K562 (cell line): ENCODE measurements at regions not wholly inside any gene's neighbourhood (a gene's known extent, or its start where the extent isn't known, plus 50 kb on each side); places are given as distances from the start of the nearest gene placed in this dataset.

Source experiments
- ATAC-seq: fragments of 200-7000 bp; cut with Tn5 transposase; 3 replicates; pipeline ENCODE4 v1.9.1; 2020; ENCODE audit warnings: moderate library complexity
- BruUV-seq: library from RNA; stranded (reverse); fragments of 400-500 nt; replicated peaks from 2 replicates; lab custom pipeline; 2021; lab: Mats Ljungman, UMichigan
- CTCF ChIA-PET: fragments of 300-600 bp; formaldehyde crosslinking; extraction: SDS; loops from one replicate; lab custom pipeline; 2021; ENCODE audit warnings: low intra/inter-chr PET ratio; lab: Yijun Ruan, JAX
- POLR2A ChIA-PET: fragments of 300-600, 350-650 bp; sonication (Branson Sonifier 250); formaldehyde crosslinking; extraction: SDS; loops from one replicate; lab custom pipeline; 2021; ENCODE audit warnings: antibody characterized with exemption, inconsistent platforms; lab: Yijun Ruan, JAX
- DNase-seq, 4 experiments: peaks; one replicate each; pipeline versions ENCODE4 v3.0.0 to v3.0.0-alpha.2; 2011 to 2018; ENCODE audit warnings: low spot score in 3 of 4, mixed read lengths in 3 of 4; ENCODE audit errors: extremely low read depth in 1 of 4
- FAIRE-seq: peaks from 2 replicates; lab custom pipeline; 2011; peaks lifted over from hg19 to GRCh38; lab: Jason Lieb, UNC
- H2AFZ ChIP-seq: 2 replicates; pipeline ENCODE4 v1.6.0; 2011; ENCODE audit warnings: low read depth, low read length, control low read depth, inconsistent platforms
- H3K27ac ChIP-seq: fragments of 200-600 bp; 3 replicates; pipeline ENCODE4 v1.8.0; 2011; ENCODE audit warnings: low read depth, mild to moderate bottlenecking, control low read depth, inconsistent platforms, low read length, moderate library complexity, mixed read lengths; ENCODE audit errors: extremely low read depth
- H3K27me3 ChIP-seq, 2 experiments: fragments of 300-600 bp in 1 of 2; 2 replicates in 1 of 2; 3 replicates in 1 of 2; pipeline versions ENCODE4 v1.6.0 to v1.8.0; 2011; ENCODE audit warnings: inconsistent platforms in 2 of 2, low read length in 2 of 2, mild to moderate bottlenecking in 1 of 2, mixed read lengths in 1 of 2, moderate library complexity in 1 of 2; ENCODE audit not compliant: control insufficient read depth in 2 of 2, insufficient read depth in 2 of 2
- H3K36me3 ChIP-seq: fragments of 300-600 bp; 3 replicates; pipeline ENCODE4 v1.8.0; 2011; ENCODE audit warnings: mild to moderate bottlenecking, low read length, inconsistent platforms; ENCODE audit not compliant: control insufficient read depth, insufficient read depth
- H3K4me1 ChIP-seq, 2 experiments: fragments of 200-600 bp in 1 of 2; replicated peaks in 1 of 2; 2 replicates in 1 of 2; 3 replicates in 1 of 2; pipeline versions ENCODE4 v1.5.1 to v1.8.0; 2011; ENCODE audit warnings: inconsistent platforms in 2 of 2, low read length in 2 of 2, mild to moderate bottlenecking in 1 of 2, mixed read lengths in 1 of 2, moderate library complexity in 1 of 2; ENCODE audit not compliant: control insufficient read depth in 2 of 2, insufficient read depth in 2 of 2
- H3K4me2 ChIP-seq: 2 replicates; pipeline ENCODE4 v1.6.1; 2011; ENCODE audit warnings: low read length, control low read depth, inconsistent platforms, mixed read lengths; ENCODE audit not compliant: insufficient read depth
- H3K4me3 ChIP-seq: fragments of 200-600 bp; sonication (generic), shearing (Covaris generic); 2 replicates; pipeline ENCODE4 v1.5.1; 2016; ENCODE audit warnings: control low read depth, inconsistent platforms
- H3K79me2 ChIP-seq: fragments of 200-600 bp; 3 replicates; pipeline ENCODE4 v1.8.0; 2011; ENCODE audit warnings: low read length, inconsistent platforms; ENCODE audit not compliant: control insufficient read depth, insufficient read depth
- H3K9ac ChIP-seq, 2 experiments: 2 replicates each; pipeline versions ENCODE4 v1.6.0 to v1.6.1; 2011; ENCODE audit warnings: low read depth in 2 of 2, low read length in 2 of 2, control low read depth in 1 of 2, inconsistent platforms in 1 of 2, mild to moderate bottlenecking in 1 of 2, mixed read lengths in 1 of 2; ENCODE audit not compliant: insufficient read depth in 1 of 2
- H3K9me1 ChIP-seq: one replicate; pipeline ENCODE4 v1.6.0; 2011; ENCODE audit warnings: inconsistent platforms, mild to moderate bottlenecking, low read length, moderate library complexity; ENCODE audit not compliant: control insufficient read depth, insufficient read depth
- H3K9me3 ChIP-seq: replicated peaks from 2 replicates; pipeline ENCODE4 v1.5.1; 2011; ENCODE audit warnings: low read depth, low read length, inconsistent platforms; ENCODE audit not compliant: control insufficient read depth, insufficient read depth
- H4K20me1 ChIP-seq: replicated peaks from 2 replicates; pipeline ENCODE4 v1.6.1; 2011; ENCODE audit warnings: low read length, inconsistent platforms, mixed read lengths; ENCODE audit not compliant: control insufficient read depth, insufficient read depth
- FOXP4 ChIP-seq: sonication (generic); formaldehyde crosslinking; IDR thresholded peaks from 2 replicates; pipeline ENCODE4 v1.8.0; 2022; ENCODE audit warnings: mild to moderate bottlenecking, missing genetic modification reagents, borderline replicate concordance
- HDAC8 ChIP-seq: fragments of 450-650 bp; IDR thresholded peaks from 2 replicates; pipeline ENCODE4 v1.6.1; 2016; ENCODE audit warnings: mild to moderate bottlenecking, missing genetic modification characterization, moderate library complexity, missing compliant biosample characterization
- HNRNPL ChIP-seq: fragments of 200-400 bp; formaldehyde crosslinking; IDR thresholded peaks from 2 replicates; pipeline ENCODE4 v1.6.1; 2017; ENCODE audit warnings: low read depth, mild to moderate bottlenecking, low read length
- MNT ChIP-seq, 2 experiments: fragments of 450-650 bp; conservative IDR thresholded peaks; 2 replicates each; pipeline ENCODE4 v1.6.1; 2017; ENCODE audit warnings: mild to moderate bottlenecking in 2 of 2, moderate library complexity in 2 of 2
- NCOA6 ChIP-seq: fragments of 450-650 bp; IDR thresholded peaks from 2 replicates; pipeline ENCODE4 v1.6.1; 2017; ENCODE audit warnings: mild to moderate bottlenecking
- PCBP1 ChIP-seq: fragments of 200-400 bp; formaldehyde crosslinking; IDR thresholded peaks from 2 replicates; pipeline ENCODE4 v1.6.1; 2018; ENCODE audit warnings: mild to moderate bottlenecking, low read depth, low read length; ENCODE audit not compliant: poor library complexity, severe bottlenecking
- ZEB2 ChIP-seq: fragments of 450-650 bp; IDR thresholded peaks from 2 replicates; pipeline ENCODE4 v1.6.1; 2016
- WGBS: fragments of 100-300 bp; shearing (Covaris generic); methylation state at CpG from one replicate; pipeline ENCODE4 v1.1.6; 2016; ENCODE audit warnings: low coverage, mixed read lengths; ENCODE audit not compliant: insufficient coverage; ENCODE audit errors: missing lambda C conversion rate; 5-methylcytosine and 5-hydroxymethylcytosine counted together
- in situ Hi-C: fragments of 300-500 bp; cut with MboI; formaldehyde crosslinking; loops from 4 replicates; pipeline ENCODE4 v1.15.0; 2018; ENCODE audit warnings: inconsistent platforms, mixed read lengths
- intact Hi-C: fragments of 100-400 bp; cut with micrococcal nuclease; formaldehyde crosslinking; loops from 2 replicates; pipeline ENCODE4 v1.14.2; 2022

GRCh38 chr2:566379-567313 lies 110.6 kb downstream of the TMEM18 start:
- Histone ChIP-seq H4K20me1 (no peaks in the 10 kb centered on the region), H3K79me2 (no peaks in the 10 kb centered on the region), H3K4me3 (no peak overlapping the region), H3K9ac (no peak overlapping the region), H3K9me3 (no peaks in the 10 kb centered on the region), H3K27me3 (peaks cover 26 to 59% of the 10 kb centered on the region in 2 experiments), H3K4me2 (no peak overlapping the region), H3K4me1 (no peaks in the 10 kb centered on the region), H3K9me1 (no peaks in the 10 kb centered on the region), H2AFZ (no peak overlapping the region), H3K27ac (no peak overlapping the region), H3K36me3 (no peaks in the 10 kb centered on the region)
- BruUV-seq, result no TSS peak
- POLR2A ChIA-PET, result interaction anchor here (0.6 kb wide), 1 partner anchor 18 kb away, joined by 3 read pairs; no protein-coding TSS in a partner anchor
- no peak for DNase-seq
- no peak for FAIRE-seq
- in situ Hi-C loops, result no loop called here
- intact Hi-C loops, result no loop called here
- under 1% methylated on average over 19 of the region's 19 CpGs for WGBS
- TF ChIP-seq PCBP1 (no peak), HNRNPL (no peak), NCOA6 (no peak), MNT (conservative IDR thresholded peaks at IDR 0.05) (no peak), HDAC8 (no peak), ZEB2 (no peak), FOXP4 (CRISPR knock-in tag) (no peak)
- no peak for ATAC-seq
- CTCF ChIA-PET, result no interaction called here
